ENCODE measurements at regions not wholly inside any gene's neighbourhood (a gene's known extent, or its start where the extent isn't known, plus 50 kb on each side); places are given as distances from the start of the nearest gene placed in this dataset.
"Not testable (repeated sequence)": the region's sequence is repeated elsewhere in the genome, so short reads cannot be mapped to it uniquely, and the experiment has no call there.

DNA sequence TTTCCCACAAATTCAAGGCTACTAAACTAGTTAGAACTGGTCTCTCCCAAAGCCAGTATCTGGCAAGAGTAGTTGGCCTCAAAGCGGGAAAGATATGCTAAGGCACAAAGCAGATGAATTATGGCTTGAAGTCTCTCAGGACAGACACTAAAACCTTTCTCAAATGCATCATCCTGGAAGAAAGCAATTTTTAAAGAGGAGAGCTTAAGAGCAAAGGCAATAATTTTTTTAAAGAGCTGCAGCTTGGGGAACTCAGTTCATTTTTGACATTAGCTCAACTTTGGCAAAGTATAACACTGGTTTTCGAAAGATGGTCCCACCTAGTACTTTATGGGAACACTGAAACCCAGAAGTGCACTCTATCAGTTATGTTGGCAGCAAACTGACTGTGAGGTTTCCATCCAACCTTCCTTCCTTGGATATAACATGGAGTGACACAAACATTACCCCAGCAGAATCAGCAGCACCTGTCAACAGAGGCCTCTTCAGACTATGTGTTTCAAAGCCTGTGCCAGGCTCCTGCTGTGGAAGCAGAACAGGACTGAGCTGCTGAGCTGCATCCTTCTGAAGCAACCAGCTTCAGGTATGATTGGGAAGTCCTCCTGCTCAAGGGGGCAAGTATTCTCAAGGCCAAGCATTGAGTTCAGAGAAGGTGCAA, 852.3 kb upstream of the HS3ST5 start:
- H3K27me3 Mint-ChIP-seq: no peaks in the 10 kb centered on the region
- H3K27ac Mint-ChIP-seq: no peak overlapping the region
- intact Hi-C loops (cut with micrococcal nuclease): no loop called here
- no peaks in the 10 kb centered on the region for H3K36me3 Mint-ChIP-seq
- no peaks in the 10 kb centered on the region for H3K4me1 Mint-ChIP-seq
- CTCF ChIA-PET: no interaction called here
- POLR2A ChIA-PET: no interaction called here
- Histone ChIP-seq H3K4me3 (ENCODE audit: low read length) (no peak overlapping the region), H3K9me3 (ENCODE audit: control insufficient read depth in 2 of 3, low read length in 3 of 3) (no peaks in the 10 kb centered on the region), H3K27me3 (ENCODE audit: control insufficient read depth in 2 of 2, insufficient read depth in 2 of 2, low read length in 2 of 2) (no peaks in the 10 kb centered on the region), H3K4me1 (ENCODE audit: control insufficient read depth in 2 of 2, insufficient read depth in 2 of 2, low read length in 2 of 2) (no peaks in the 10 kb centered on the region), H3K27ac (ENCODE audit: low read depth, low read length) (no peak overlapping the region), H3K36me3 (ENCODE audit: control insufficient read depth in 2 of 3, insufficient read depth in 3 of 3, low read length in 3 of 3) (no peaks in the 10 kb centered on the region)
- peaks cover 0 to 17% (median 6%) of the 10 kb centered on the region in 11 donors for H3K9me3 Mint-ChIP-seq
- DNase-seq (no peak), ATAC-seq (no peak)
- H3K4me3 Mint-ChIP-seq: no peak overlapping the region

DNA sequence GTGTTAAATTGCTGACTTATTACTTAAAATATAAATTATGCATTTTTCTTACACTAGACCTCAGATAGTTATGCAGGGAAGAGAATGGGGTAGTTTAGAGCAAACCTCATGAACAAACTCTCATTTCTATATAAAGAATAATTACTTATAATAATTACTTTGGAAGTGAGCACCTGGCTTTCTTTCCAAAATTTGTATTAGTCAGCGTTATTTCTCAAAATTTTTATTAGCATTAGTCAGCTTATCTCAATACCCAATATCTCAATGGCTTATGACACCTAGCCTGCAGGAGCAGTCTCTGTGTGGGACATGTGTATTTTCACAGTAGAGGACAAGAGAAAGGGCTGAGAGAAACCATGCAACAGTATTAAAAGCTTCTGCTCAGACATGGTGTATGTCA, 849.2 kb upstream of the HS3ST5 start:
- no peak overlapping the region for H3K4me3 Mint-ChIP-seq
- ChIA-PET POLR2A (no interaction called here), CTCF (no interaction called here)
- no peak for DNase-seq
- H3K36me3 ChIP-seq (ENCODE audit: control insufficient read depth in 2 of 3, insufficient read depth in 3 of 3, low read length in 3 of 3): no peaks in the 10 kb centered on the region
- no peaks in the 10 kb centered on the region for H3K27me3 Mint-ChIP-seq
- H3K4me1 Mint-ChIP-seq: no peaks in the 10 kb centered on the region
- H3K9me3 Mint-ChIP-seq: peaks cover 1 to 20% (median 6%) of the 10 kb centered on the region in 11 donors
- intact Hi-C loops (cut with micrococcal nuclease): no loop called here
- no peak for ATAC-seq
- no peak overlapping the region for H3K27ac ChIP-seq (ENCODE audit: low read depth, low read length)
- H3K4me1 ChIP-seq (ENCODE audit: control insufficient read depth in 2 of 2, insufficient read depth in 2 of 2, low read length in 2 of 2): no peaks in the 10 kb centered on the region
- H3K27ac Mint-ChIP-seq: no peak overlapping the region
- H3K36me3 Mint-ChIP-seq: no peaks in the 10 kb centered on the region
- no peaks in the 10 kb centered on the region for H3K27me3 ChIP-seq (ENCODE audit: control insufficient read depth in 2 of 2, insufficient read depth in 2 of 2, low read length in 2 of 2)
- H3K9me3 ChIP-seq (ENCODE audit: control insufficient read depth in 2 of 3, low read length in 3 of 3): no peaks in the 10 kb centered on the region
- H3K4me3 ChIP-seq (ENCODE audit: low read length): no peak overlapping the region

DNA sequence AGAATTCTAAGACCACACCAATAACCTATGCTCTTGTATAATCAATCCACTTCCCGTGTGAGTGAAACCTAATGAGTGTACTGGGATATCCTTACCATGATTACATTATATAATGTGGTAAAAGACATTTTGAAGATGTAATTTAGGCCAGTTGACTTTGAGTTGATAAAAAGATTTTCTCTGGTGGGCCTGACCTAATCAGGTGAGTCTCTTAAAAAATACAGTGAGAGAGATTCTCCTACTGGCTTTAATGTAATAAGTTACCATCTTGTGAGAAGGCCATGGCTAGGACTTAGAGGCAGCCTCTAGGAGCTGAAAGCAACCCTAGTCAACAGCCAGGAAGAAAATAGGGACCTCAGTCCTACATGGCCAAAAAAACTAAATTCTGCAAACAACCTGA, 847.7 kb upstream of the HS3ST5 start:
- ATAC-seq (no peak), DNase-seq (no peak)
- no peak overlapping the region for H3K4me3 ChIP-seq (ENCODE audit: low read length)
- H3K9me3 Mint-ChIP-seq: peaks cover 1 to 29% (median 8%) of the 10 kb centered on the region in 11 donors
- CTCF ChIA-PET: no interaction called here
- no peaks in the 10 kb centered on the region for H3K27me3 ChIP-seq (ENCODE audit: control insufficient read depth in 2 of 2, insufficient read depth in 2 of 2, low read length in 2 of 2)
- no peak overlapping the region for H3K27ac ChIP-seq (ENCODE audit: low read depth, low read length)
- H3K36me3 ChIP-seq (ENCODE audit: control insufficient read depth in 2 of 3, insufficient read depth in 3 of 3, low read length in 3 of 3): no peaks in the 10 kb centered on the region
- intact Hi-C loops (cut with micrococcal nuclease): no loop called here
- H3K4me1 ChIP-seq (ENCODE audit: control insufficient read depth in 2 of 2, insufficient read depth in 2 of 2, low read length in 2 of 2): no peaks in the 10 kb centered on the region
- H3K9me3 ChIP-seq (ENCODE audit: control insufficient read depth in 2 of 3, low read length in 3 of 3): no peaks in the 10 kb centered on the region
- H3K27ac Mint-ChIP-seq: no peak overlapping the region
- H3K36me3 Mint-ChIP-seq: no peaks in the 10 kb centered on the region
- POLR2A ChIA-PET: no interaction called here
- H3K27me3 Mint-ChIP-seq: no peaks in the 10 kb centered on the region
- no peak overlapping the region for H3K4me3 Mint-ChIP-seq
- H3K4me1 Mint-ChIP-seq: no peaks in the 10 kb centered on the region

DNA sequence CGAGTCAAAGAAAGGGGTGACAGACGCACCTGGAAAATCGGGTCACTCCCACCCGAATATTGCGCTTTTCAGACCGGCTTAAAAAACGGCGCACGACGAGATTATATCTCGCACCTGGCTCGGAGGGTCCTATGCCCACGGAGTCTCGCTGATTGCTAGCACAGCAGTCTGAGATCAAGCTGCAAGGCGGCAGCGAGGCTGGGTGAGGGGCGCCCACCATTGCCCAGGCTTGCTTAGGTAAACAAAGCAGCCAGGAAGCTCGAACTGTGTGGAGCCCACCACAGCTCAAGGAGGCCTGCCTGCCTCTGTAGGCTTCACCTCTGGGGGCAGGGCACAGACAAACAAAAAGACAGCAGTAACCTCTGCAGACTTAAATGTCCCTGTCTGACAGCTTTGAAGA, 832.6 kb upstream of the HS3ST5 start:
- H3K27ac Mint-ChIP-seq; H3K36me3 ChIP-seq (ENCODE audit: control insufficient read depth in 2 of 3, insufficient read depth in 3 of 3, low read length in 3 of 3); CTCF ChIA-PET; H3K36me3 Mint-ChIP-seq; H3K27ac ChIP-seq (ENCODE audit: low read depth, low read length); H3K4me3 Mint-ChIP-seq; intact Hi-C loops (cut with micrococcal nuclease); POLR2A ChIA-PET; H3K4me3 ChIP-seq (ENCODE audit: low read length); ATAC-seq; H3K27me3 ChIP-seq (ENCODE audit: control insufficient read depth in 2 of 2, insufficient read depth in 2 of 2, low read length in 2 of 2); H3K9me3 ChIP-seq (ENCODE audit: control insufficient read depth in 2 of 3, low read length in 3 of 3); DNase-seq; H3K4me1 Mint-ChIP-seq; H3K9me3 Mint-ChIP-seq; H3K4me1 ChIP-seq (ENCODE audit: control insufficient read depth in 2 of 2, insufficient read depth in 2 of 2, low read length in 2 of 2); H3K27me3 Mint-ChIP-seq: not testable (repeated sequence)

DNA sequence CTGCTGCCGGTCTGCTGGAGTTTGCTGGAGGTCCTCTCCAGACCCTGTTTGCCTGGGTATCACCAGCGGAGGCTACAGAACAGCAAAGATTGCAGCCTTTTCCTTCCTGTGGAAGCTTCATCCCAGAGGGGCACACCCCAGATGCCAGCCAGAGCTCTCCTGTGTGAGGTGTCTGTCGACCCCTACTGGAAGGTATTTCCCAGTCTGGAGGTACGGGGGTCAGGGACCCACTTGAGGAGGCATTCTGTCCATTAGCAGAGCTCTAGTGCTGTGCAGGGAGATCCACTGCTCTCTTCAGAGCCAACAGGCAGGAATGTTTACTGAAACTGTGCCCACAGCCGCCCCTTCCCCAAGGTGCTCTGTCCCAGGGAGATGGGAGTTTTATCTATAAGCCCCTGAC, 823.1 kb upstream of the HS3ST5 start:
- H3K4me1 ChIP-seq (ENCODE audit: control insufficient read depth in 2 of 2, insufficient read depth in 2 of 2, low read length in 2 of 2); DNase-seq; ATAC-seq; H3K9me3 ChIP-seq (ENCODE audit: control insufficient read depth in 2 of 3, low read length in 3 of 3); H3K4me3 Mint-ChIP-seq; H3K27me3 ChIP-seq (ENCODE audit: control insufficient read depth in 2 of 2, insufficient read depth in 2 of 2, low read length in 2 of 2); H3K27ac Mint-ChIP-seq; H3K4me1 Mint-ChIP-seq; H3K27ac ChIP-seq (ENCODE audit: low read depth, low read length); H3K4me3 ChIP-seq (ENCODE audit: low read length); intact Hi-C loops (cut with micrococcal nuclease); POLR2A ChIA-PET; H3K36me3 Mint-ChIP-seq; H3K36me3 ChIP-seq (ENCODE audit: control insufficient read depth in 2 of 3, insufficient read depth in 3 of 3, low read length in 3 of 3); CTCF ChIA-PET; H3K27me3 Mint-ChIP-seq: not testable (repeated sequence)
- peaks cover 4 to 16% (median 11%) of the 10 kb centered on the region in 11 donors for H3K9me3 Mint-ChIP-seq

DNA sequence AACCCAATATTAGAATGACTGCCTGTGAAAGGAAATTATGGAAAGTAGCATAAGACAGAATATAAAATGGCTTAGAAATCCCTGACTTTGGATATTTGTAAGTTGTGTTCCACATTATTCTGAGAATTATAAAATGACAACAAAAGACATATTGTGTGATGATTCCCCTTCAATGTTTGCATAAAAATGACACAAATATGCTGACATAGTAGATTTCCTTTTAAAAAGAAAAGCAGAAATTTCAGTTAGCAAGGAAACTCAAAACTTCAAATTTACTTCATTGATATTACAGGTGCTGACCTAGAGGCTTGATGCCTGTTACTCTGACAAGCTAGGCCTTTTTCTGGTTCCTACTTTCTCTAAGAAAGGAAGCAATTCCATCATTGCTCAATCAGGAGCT, 816.9 kb upstream of the HS3ST5 start:
- DNase-seq (no peak), ATAC-seq (no peak)
- Histone ChIP-seq H3K4me3 (ENCODE audit: low read length) (no peak overlapping the region), H3K9me3 (ENCODE audit: control insufficient read depth in 2 of 3, low read length in 3 of 3) (no peaks in the 10 kb centered on the region), H3K4me1 (ENCODE audit: control insufficient read depth in 2 of 2, insufficient read depth in 2 of 2, low read length in 2 of 2) (no peaks in the 10 kb centered on the region), H3K27me3 (ENCODE audit: control insufficient read depth in 2 of 2, insufficient read depth in 2 of 2, low read length in 2 of 2) (no peaks in the 10 kb centered on the region), H3K27ac (ENCODE audit: low read depth, low read length) (no peak overlapping the region), H3K36me3 (ENCODE audit: control insufficient read depth in 2 of 3, insufficient read depth in 3 of 3, low read length in 3 of 3) (no peaks in the 10 kb centered on the region)
- H3K27me3 Mint-ChIP-seq: no peaks in the 10 kb centered on the region
- H3K9me3 Mint-ChIP-seq: peaks cover 3 to 27% (median 15%) of the 10 kb centered on the region in 11 donors
- ChIA-PET CTCF (no interaction called here), POLR2A (no interaction called here)
- intact Hi-C loops (cut with micrococcal nuclease): no loop called here
- peaks cover 0 to 8% (median 0%) of the 10 kb centered on the region in 5 donors for H3K36me3 Mint-ChIP-seq
- H3K4me1 Mint-ChIP-seq: no peaks in the 10 kb centered on the region
- no peak overlapping the region for H3K4me3 Mint-ChIP-seq
- no peak overlapping the region for H3K27ac Mint-ChIP-seq

DNA sequence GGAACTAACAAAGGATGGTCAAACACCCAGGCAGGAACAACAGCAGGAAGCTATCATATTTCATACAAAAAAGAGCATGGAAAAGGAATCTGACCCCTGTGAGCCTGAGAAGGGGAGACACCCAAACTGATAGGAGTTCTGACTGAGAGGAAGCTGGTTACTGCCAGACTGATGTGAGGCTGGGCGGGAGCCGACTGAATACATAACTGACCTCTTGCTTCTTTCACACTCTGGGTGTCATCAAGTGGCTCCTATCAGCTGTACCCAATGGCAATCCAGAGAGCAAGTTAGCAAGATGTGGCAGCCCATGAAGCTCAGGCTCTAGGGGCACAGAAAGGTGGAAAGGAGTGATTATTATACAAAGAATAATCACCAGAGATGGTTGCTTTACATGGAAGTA, 795.1 kb upstream of the HS3ST5 start:
- DNase-seq (no peak), ATAC-seq (no peak)
- intact Hi-C loops (cut with micrococcal nuclease): no loop called here
- no peak overlapping the region for H3K4me3 ChIP-seq (ENCODE audit: low read length)
- H3K36me3 ChIP-seq (ENCODE audit: control insufficient read depth in 2 of 3, insufficient read depth in 3 of 3, low read length in 3 of 3): no peaks in the 10 kb centered on the region
- H3K36me3 Mint-ChIP-seq: no peaks in the 10 kb centered on the region
- H3K27ac ChIP-seq (ENCODE audit: low read depth, low read length): no peak overlapping the region
- H3K27me3 Mint-ChIP-seq: no peaks in the 10 kb centered on the region
- no peaks in the 10 kb centered on the region for H3K27me3 ChIP-seq (ENCODE audit: control insufficient read depth in 2 of 2, insufficient read depth in 2 of 2, low read length in 2 of 2)
- ChIA-PET CTCF (no interaction called here), POLR2A (no interaction called here)
- no peaks in the 10 kb centered on the region for H3K4me1 Mint-ChIP-seq
- no peaks in the 10 kb centered on the region for H3K9me3 ChIP-seq (ENCODE audit: control insufficient read depth in 2 of 3, low read length in 3 of 3)
- H3K4me3 Mint-ChIP-seq: no peak overlapping the region
- H3K4me1 ChIP-seq (ENCODE audit: control insufficient read depth in 2 of 2, insufficient read depth in 2 of 2, low read length in 2 of 2): no peaks in the 10 kb centered on the region
- no peak overlapping the region for H3K27ac Mint-ChIP-seq
- H3K9me3 Mint-ChIP-seq: peaks cover 0 to 5% (median 0%) of the 10 kb centered on the region in 11 donors

Data from naive thymus-derived CD4-positive, alpha-beta T cell (primary cell).